NCI-H2196 treated with DMSO at 0.1 percent for 48 hours (cell line): ENCODE measurements at regions not wholly inside any gene's neighbourhood (a gene's known extent, or its start where the extent isn't known, plus 50 kb on each side); places are given as distances from the start of the nearest gene placed in this dataset.

Experiments
- DNase-seq: peaks from one replicate; lab custom pipeline; 2025; ENCODE audit not compliant: unreplicated experiment; lab: John Stamatoyannopoulos, UW

DNA sequence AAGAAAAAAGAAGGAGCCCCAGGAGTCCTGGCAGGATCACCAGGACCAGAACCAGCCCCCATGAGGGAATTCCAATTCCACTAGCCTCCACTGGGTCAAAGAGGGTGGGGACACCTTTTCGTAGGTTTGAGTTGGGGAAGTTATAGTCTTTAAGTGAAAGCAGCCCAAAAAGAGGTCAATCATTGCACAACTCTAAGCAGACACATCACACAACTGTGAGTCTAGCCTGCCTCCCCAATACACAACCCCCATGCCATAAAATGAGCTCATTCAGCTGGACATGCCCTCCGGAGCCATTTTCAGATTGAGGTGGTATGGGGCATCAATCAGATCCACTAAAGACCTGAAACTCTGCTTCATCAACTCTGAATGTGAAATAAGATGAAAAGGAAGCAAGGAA lies 179.9 kb downstream of the NPHP4 start:
- DNase-seq: no peak

DNA sequence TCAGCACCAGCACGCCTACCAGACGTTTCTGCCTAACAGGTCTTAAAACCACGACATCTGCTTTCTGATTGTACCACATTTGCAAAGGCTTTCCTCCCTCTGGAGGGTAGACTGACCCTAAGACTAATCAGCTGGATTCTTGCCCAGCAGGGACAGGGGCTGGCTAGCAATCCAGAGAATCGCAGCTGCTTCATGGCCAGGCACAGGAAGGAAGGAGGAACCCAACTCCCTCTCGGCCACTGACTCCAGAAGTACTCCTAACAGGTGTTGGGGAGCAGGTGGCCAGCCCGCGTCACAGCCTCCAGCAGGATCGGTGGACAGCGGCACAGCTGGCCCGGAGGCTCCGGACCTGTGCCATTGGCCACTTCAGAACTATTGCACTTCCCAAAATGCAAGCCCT lies 180.8 kb downstream of the NPHP4 start:
- DNase-seq: peak; percentile 80

GRCh38 chr1:5810553-5811270 lies 181.5 kb downstream of the NPHP4 start:
- no peak for DNase-seq

DNA sequence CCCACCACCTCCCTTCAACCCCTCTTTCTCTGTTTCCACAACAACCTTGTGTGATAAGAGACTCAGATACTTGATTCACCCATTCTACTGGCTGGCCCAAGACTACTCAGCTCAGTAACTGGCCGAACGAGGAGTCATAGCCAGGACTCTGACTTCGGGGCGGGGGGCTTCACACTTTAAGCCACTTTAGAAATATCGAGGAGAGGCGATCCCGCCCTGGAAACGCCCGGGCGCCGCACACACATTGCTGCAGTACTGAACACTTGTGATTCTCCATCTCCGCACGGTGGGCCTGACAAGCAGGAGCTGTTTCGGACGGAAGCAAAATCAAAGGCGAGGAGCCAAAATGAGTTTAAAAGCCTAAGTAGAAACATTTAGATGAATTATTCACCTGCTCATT lies 182.1 kb downstream of the NPHP4 start:
- no peak for DNase-seq

GRCh38 chr1:5809207-5809788 lies 182.9 kb downstream of the NPHP4 start:
- DNase-seq: no peak

DNA sequence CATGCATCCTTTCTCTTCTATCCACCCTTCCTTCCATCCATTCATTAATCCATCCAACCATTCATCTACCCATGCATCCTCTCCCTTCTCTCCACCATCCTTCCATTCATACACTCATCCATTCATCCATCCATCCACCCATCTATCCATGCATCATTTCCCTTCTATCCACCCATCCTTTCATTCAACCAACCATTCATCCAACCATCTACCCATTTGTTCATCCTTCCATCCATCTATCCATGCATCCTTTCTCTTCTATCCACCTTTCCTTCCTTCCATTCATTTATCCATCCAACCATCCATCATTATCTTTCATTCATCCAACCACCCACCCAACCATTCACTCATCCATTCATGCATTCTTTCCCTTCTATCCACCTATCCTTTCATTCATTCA lies 188.4 kb downstream of the NPHP4 start:
- DNase-seq: no peak

- no peak for DNase-seq
Observed at GRCh38 chr1:5802606-5803005, 189.6 kb downstream of the NPHP4 start.

- DNase-seq: no peak
Observed at GRCh38 chr1:5798904-5799303, 193.3 kb downstream of the NPHP4 start.

DNA sequence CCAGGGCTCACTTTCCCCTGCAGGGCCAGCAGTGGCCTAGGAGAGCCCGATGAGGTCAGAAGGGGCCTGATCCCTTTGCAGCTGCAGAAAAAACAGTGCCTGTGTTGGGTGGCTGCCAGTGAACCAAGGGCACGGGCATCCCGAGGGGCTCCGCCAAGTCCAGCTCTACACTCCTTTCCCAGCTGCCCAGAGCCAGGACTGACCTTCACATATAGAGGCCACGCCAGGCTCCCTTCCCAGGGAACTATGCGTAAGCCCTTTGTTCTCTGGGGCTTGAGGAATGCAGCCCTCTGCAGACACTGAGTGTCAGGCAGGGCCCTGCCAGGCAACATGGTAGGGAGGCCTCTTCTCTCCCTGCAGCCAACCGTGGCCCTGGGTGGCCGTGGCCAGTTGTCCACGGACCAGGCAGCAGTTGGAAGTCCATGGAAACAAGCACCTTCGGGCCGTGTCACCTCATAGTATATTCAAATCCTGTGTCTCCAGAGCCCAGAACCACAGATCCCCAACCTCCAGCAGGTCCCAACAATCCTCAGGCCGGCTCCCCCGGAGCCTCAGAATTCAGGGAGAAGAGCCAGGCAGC lies 194.0 kb downstream of the NPHP4 start:
- DNase-seq: no peak

- DNase-seq: no peak
Observed at GRCh38 chr1:5796028-5796427, 196.2 kb downstream of the NPHP4 start.

DNA sequence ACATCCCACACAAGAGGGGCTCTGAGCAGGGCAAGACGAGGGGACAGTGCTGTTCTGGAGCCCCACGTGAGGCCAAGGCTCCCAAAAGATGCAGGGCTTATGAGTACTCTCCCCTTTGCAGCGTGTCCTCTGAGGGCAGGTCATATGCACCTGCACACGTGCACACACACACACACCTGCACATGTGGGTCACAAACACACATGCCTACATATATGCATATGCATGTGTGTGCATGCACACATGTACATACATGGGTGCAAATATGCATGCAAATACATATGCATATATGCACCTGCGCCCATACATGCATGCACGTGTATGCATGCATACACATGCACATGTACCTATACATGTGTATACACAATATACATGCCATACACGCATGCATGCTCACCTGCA lies 197.9 kb downstream of the NPHP4 start:
- no peak for DNase-seq

DNA sequence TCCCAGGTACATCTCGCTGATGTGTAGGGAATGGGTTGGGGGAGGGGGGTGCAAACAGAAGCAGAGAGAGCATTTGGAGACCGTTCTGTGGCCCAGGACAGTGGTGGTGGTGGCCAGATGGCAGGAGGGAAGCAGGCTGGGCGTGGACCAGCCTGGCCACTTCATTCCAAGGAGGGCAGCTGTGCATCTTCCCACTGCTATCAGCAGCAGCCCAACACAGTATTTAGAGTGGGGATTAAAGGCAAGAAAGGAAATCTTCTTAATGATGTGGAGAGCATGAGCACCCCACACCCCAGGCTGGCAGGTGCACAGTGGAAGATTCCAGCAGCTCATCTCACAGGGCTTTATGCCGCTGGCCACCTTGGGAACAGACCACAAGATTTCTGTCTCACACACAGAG lies 198.7 kb downstream of the NPHP4 start:
- no peak for DNase-seq

DNA sequence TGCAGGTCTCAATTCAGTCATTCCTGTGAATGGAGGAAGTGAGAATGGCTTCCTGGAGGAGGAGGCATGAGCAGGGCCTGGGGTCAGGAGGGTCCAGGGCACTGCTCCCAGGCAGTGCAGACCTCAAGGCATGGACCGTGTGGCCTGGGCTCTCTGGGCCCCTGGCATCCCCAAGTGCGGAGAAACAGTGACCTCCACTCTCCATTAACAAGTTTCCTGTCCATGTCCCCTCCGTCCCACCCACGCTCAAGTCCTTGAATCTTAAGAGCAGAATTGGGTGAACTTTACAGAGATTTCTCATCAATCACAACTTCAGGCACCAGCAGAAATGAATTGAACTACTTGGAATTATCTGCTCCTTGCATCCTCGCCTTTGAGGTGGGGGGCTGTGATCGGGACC lies 211.1 kb downstream of the NPHP4 start:
- DNase-seq: no peak

DNA sequence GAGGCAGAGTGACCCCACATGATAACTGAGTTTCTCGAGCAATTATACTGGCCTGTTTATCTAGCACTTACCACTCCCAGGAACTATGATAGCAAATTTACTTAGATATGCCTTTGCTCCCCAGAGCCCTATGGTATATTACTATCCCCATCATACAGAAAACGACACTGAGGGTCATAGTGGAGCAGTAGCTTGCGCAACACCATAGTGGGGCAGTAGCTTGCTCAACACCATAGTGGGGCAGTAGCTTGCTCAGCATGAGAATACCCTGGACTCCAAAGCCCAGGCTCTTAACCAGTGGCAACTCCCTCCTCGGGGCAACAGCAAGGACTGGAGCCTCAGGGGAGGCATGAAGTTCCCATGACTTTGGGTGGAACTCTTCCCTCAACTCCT lies 211.9 kb downstream of the NPHP4 start:
- no peak for DNase-seq

DNA sequence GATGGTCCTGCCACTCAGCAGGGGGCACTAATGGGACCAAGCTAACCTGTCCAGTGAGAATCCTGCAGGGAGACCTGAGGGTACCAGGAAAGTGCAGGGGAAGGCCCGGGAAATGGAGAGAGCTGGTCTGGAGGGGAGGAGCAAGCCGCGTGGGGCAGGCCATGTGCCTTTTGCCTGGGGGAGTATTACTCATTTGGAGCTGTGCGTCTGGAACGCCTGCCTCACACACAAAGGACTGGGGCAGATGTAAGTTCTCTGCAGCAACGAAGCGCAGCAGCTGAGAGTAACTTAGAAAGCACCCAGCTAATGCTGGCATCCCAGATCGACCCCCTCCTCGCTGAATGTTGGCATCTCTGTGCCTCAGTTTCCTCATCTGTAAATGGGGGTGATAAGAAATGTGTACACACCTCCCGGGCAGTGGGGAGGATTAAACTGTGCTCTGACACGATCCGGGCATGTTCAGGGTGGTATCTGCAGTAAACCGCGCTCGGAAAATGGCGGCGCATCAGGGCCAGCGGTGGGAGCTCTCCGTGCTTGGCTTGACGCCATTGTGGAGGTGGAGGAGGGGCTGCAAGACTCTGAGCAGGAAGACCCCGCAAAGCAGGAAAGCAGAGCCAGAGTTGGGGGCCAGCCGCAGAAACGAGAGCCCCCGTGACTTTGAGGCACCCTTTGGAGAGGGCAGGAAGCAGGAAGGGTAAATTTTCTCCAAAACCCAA lies 212.5 kb downstream of the NPHP4 start:
- DNase-seq: no peak

DNA sequence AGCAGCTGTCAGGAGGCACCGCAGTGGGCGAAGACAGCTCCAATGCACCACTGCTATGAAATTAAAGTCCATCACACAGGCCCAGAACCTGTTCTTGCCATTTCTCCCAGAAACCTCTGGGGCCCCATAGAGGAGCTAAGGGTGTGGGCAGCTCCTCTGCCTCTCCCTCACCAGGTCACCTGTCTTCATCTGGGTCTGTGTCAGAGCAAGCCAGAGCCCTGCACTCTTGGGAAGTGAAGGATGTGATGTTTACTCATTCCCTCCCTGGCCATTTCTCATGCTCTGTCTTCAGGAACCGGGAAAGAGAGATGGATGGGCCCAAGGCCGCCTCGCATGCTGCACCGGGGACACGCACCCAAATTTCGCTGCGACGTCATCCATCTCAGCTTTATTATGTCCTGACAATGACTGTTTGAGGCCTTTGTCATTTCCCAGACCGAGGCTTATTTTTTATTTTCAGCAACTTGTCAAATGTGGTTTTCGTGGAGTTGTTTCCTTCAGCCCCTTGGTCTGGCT lies 216.1 kb downstream of the NPHP4 start:
- DNase-seq: no peak

DNA sequence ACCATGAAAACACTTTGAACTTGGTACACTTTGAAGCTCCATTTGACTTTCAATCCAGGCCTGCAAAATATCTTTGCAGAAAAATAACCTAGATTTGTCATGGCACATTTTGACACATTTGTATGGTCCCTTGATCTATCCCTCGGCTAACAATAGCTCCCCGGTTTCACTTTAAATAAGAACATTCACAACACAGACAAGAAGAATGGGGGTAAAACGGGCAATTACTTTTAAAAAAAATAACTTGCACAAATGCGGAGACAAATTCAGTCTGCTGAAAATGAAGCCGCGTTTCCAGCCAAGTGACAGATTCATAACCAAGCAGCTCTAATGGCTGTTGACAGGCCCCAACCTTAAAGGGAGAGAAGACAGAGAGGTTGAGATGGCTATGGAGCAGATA lies 218.2 kb downstream of the NPHP4 start:
- DNase-seq: no peak

GRCh38 chr1:5771788-5772187 lies 220.4 kb downstream of the NPHP4 start:
- no peak for DNase-seq

DNA sequence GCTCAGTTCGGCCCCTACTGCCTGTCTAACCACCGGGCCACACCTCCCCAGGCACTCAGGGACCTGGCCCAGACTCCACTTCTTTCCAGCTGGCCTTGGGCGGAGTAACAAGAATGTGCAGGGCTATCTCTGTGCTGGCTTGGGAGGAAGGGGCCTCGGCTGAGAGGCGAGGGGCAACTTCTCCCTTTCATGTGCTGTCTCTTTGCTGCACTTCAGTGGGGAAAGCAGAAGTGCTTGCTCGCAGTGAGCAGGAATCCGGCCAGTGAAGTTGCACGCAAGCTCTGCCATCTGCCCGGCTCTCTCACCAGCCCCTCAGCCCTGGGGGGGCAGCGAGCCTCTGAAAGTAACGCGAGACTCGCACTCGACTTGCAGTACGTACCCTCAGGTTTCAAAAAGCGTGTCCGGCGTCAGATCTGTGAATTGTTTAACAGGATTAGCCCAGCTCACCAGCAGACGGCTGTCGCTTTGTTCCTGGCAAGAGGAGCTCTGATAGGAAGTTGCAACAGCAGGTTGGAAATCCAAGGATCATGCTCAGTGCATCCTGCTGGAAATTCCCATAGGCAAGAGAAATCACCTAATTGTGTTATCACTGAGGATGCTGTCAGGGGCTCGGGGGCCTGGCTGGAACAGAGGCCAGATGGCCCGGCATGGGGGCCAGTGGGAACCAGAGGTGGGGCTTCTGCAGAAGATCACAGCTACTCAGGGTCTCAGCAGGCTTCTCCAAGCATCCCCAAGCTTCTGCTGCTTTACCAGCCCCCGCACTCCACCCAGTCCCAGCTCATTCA lies 221.1 kb downstream of the NPHP4 start:
- DNase-seq: no peak

DNA sequence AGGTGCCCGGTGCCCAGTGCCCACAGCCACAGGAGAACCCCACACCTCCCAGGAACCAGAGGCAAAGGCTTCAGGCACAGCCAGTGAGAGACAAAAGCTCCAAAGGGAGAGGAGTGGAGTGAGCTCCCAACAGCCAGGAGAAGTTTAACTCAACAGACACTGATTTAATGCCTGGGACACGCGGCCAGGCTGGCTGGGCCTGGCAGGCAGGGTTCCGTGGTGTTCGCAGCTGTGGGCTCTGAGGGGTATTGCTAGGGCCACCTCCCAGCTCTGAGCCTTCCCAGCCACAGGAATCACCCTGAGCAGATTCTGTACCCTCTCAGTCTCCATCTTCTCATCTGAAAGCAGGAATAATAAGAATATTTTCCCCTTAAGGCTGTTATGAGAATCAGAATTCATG lies 222.5 kb downstream of the NPHP4 start:
- DNase-seq: no peak

DNA sequence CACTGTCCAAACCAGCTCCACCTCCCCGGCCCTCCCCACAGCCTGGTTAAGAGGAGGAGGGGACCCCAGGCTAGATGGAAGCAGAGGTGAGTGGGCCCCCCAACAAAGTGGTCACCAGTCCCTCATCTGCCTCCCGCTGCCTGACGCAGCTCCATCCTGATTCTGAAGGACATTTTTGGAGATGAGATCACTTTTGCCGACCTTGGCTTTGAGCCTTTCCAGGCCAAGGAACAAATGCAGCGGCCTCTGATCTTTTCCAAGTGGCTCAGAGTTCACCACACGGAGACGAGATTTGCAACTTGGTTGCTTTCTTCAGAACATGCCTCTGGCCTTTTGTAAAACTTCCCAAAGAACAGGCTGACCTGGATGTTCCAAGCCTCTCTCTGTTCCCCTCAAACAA lies 223.1 kb downstream of the NPHP4 start:
- no peak for DNase-seq
